Skin epidermis (tissue), 12 donors: ENCODE measurements at regions not wholly inside any gene's neighbourhood (a gene's known extent, or its start where the extent isn't known, plus 50 kb on each side); places are given as distances from the start of the nearest gene placed in this dataset.

Experiments
- H3K27ac ChIP-seq, 21 experiments: fragments of 200-600 bp; sonication (generic) in 11 of 21; one replicate each; pipeline ENCODE4 v1.5.0; 2020; ENCODE audit warnings: mild to moderate bottlenecking in 3 of 21, inconsistent platforms in 2 of 21, moderate library complexity in 2 of 21
- H3K4me3 ChIP-seq, 7 experiments: fragments of 200-600 bp; sonication (generic) in 2 of 7; one replicate each; pipeline ENCODE4 v1.5.0; 2020; ENCODE audit warnings: inconsistent platforms in 2 of 7, mild to moderate bottlenecking in 2 of 7, moderate library complexity in 1 of 7

GRCh38 chr2:16181741-16182090 is 241.4 kb downstream of the MYCN start:
- Histone ChIP-seq H3K27ac (no peak overlapping the region), H3K4me3 (no peak overlapping the region)

DNA sequence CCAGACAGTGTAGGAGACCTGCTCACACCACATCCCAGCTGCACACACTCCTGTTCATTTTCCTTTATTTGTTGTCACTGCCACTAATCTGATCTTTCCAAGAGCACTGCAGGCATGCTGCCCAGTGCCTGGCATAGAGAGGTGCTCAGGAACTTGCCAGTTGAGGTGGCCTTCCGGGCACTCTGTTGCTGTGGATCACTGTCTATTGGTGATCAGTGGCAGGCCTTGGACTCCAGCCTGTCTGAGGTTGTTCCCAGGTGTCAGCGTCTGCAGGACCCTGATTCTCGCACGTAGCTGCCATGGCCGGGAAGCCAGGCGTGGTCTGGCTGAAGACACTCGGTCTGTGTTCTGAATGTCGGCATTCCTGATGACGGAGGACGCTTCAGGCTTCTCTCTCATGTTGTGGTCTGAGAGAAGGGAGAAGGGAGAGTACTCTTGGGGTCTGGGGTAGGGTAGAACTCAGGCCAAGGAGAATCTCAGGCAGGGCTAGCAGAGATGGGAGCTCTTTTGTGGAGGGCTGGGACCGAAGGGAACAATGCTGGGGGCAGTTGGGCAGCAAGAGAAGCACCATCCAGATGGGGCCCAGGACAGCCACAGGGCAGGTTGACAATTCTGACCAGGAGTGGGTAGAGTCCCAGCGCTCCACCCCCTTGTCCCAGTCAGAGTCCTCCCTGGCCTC is 240.9 kb downstream of the MYCN start:
- Histone ChIP-seq H3K4me3 (no peak overlapping the region), H3K27ac (no peak overlapping the region)

DNA sequence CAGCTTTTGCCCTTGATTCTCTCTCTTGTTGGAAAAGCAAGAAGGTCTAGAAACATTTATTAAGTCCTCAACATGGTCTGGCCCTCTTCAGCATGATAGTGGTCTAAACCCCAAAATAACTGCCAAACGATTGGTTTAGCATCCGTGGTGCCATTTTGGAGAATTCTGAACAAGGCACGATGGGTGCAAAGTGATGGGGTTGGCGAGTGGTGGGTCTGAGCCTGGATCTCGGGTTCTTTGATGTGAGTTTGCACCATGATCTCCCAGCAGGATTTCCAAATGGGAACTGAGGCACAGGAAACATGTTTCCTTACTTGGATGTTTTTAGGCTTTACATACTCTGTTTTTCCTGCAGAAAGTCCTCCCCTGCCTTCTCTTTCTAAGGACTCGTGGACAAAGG is 240.3 kb downstream of the MYCN start:
- Histone ChIP-seq H3K27ac (no peak overlapping the region), H3K4me3 (no peak overlapping the region)

GRCh38 chr2:16179701-16180416 is 239.5 kb downstream of the MYCN start:
- Histone ChIP-seq H3K4me3 (no peak overlapping the region), H3K27ac (no peak overlapping the region)

DNA sequence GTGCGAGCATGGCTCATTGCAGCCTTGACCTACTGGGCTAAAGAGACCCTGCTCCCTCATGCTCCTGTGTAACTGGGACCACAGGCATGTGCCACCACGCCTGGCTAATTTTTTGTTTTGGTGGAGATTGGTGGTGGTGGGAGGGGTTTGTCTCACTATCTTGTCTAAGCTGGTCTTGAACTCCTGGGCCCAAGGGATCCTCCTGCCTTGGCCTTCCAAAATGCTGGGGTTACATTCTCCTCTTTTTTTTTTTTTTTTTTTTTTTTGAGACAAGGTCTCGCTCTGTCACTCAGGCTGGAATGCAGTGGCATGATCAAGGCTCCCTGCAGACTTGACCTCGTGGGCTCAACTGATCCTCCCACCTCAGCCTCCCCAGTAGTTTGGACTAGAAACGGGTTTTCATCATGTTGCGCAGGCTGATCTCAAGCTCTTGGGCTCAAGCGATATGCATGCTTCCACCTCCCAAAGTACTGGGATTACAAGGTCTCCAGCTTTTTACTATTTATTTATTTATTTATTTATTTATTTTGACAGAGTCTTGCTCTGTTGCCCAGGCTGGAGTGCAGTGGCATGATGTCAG is 238.3 kb downstream of the MYCN start:
- Histone ChIP-seq H3K27ac (no peak overlapping the region), H3K4me3 (no peak overlapping the region)

DNA sequence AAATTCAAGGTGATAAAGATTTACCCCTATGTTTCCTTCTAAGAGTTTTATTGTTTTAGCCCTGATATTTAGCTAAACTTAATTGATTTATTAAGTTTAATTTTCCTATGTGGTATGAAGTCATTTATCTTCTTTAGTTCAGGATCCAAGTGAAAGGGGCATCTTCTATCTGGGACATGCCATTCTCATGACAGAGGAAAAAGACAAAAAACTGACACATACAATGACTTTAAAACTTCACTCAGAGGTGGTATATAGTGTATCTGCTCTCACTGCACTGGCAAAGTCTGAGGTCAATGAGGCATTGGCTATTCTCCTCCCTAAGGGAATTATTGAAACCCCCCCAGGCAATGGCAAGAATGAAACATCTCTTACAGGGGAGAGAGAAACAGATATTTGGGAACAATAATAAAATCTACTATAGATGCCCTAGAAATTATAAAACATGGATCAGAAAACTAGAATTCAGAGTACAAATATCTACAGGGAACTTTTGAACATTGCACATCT is 237.4 kb downstream of the MYCN start:
- H3K27ac ChIP-seq, result no peak overlapping the region
- H3K4me3 ChIP-seq, result no peak overlapping the region

DNA sequence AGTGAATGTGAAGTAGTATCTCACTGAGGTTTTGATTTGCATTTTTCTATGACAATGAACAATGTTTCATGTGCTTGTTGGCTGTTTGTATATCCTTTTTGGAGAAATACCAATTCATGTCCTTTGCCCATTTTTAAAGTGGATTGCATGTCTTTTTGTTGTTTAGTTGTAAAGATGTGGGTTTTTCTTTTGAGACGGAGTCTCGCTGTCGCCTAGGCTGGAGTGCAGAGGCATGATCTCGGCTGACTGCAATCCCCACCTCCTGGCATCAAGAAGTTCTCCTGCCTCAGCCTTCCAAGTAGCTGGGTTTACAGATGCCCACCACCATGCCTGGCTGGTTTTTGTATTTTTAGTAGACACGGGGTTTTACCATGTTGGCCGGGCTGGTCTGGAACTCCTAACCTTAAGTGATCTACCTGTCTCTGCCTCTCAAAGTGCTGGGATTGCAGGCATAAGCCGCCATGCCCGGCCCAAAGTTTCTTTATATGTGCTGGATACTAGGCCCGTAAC is 236.7 kb downstream of the MYCN start:
- Histone ChIP-seq H3K4me3 (no peak overlapping the region), H3K27ac (no peak overlapping the region)

DNA sequence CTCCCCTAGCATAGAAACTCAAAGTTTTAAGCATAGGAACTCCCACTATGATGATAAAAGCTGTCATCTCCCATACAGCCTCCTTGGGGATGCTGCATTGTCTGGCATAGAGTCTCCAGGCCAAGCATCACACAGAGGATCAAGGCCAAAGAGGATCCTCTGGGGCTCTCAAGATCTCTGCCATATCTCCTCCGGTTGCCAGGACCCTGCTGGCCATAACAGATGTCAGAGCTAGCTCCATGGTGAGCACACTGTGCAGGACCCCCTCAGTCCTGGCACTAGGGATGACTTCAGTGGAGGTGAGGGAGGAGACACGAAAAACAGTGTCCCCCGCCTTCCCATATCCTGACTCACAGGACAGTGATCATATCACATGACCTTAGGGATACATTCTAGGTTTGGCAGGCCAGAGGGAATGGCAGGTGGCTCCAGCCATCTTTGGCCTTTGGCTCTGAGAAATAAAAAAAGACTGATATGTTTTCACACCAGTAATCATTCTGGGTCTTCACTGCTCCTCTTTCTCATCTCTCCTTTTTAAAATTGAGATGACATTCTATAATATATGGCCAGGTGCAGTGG is 235.0 kb downstream of the MYCN start:
- Histone ChIP-seq H3K4me3 (no peak overlapping the region), H3K27ac (no peak overlapping the region)

DNA sequence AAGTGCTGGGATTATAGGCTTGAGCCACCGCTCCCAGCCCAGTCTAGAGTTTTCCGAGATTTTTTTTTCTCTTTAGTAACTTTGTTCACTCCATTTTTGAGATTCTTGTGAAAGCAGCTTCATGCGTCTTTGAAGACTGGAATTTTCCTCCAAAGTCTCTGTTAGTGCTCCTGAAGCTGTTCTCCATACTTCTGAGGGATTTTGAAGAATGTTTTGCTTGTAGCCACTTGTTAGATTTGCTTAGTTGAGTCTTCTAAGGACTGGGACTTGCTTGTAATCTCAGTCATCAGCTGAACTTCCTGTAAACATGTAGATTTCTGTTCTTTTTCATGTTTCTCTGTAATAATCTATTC is 234.3 kb downstream of the MYCN start:
- no peak overlapping the region for H3K4me3 ChIP-seq
- H3K27ac ChIP-seq, result no peak overlapping the region

- no peak overlapping the region for H3K4me3 ChIP-seq
Observed at GRCh38 chr2:16173893-16174692, 233.7 kb downstream of the MYCN start.

GRCh38 chr2:16172324-16173175 is 232.2 kb downstream of the MYCN start:
- Histone ChIP-seq H3K27ac (no peak overlapping the region), H3K4me3 (no peak overlapping the region)

More at GRCh38 chr2:16173893-16174692, 233.7 kb downstream of the MYCN start:
- no peak overlapping the region for H3K27ac ChIP-seq

DNA sequence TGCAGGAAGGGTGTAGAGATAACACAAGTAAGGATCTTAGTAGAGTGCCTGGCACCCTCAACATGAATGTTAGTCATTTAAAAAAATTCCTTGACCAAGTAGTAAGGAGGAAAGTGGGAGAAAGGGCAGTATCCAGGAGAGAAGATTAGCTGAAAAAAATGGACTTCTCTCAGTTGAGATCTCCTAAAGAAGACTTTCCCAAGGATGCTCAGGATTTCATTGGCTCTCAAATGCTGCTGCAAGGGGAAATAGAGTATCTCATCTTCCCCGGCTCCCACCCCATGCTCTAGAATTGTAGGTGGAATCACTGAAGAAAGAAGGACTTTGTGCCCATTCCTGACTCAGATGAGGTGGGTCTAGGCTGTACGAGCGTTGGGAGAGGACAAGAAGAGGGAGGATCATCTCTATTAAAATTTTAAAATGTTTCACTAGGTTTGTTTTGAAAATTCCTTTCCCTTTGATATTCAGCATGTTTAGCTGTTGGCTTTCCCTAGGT is 231.1 kb downstream of the MYCN start:
- no peak overlapping the region for H3K27ac ChIP-seq
- H3K4me3 ChIP-seq, result no peak overlapping the region

DNA sequence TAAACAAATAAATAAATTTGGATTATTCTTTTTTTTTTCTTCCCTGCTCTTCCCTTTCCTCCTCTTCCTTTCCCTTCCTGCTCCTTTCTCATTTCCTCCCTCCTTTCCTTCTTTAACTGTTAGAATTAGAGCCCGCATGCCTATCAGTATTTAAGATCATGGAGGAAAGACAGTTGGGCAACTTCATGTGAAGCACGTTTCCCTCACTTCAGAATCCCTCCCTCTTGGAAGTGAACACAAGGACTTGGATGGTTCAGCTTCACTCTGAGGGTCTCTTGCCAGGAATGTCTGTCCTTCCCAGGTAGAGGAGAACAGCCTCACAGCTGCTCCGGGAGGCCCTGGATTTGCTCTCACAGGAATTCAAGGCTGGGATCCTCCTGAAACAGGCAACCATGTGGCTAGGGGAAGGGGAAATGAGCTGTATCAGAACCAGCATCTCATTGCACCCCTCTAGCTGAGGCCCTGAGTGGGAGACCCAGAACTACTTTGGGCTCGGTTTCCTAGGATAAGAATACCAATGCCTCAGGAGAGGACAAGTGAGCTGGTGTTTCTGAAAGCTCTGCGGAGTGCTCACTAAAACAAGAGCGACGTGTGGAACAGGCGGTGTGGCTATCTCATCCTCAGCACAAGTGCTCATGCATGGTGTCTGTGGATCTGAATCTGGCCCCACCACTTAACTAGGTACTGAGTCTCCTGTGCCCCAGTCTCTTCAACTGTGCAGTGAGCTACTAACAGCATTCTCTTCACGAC is 230.5 kb downstream of the MYCN start:
- Histone ChIP-seq H3K4me3 (no peak overlapping the region), H3K27ac (no peak overlapping the region)

DNA sequence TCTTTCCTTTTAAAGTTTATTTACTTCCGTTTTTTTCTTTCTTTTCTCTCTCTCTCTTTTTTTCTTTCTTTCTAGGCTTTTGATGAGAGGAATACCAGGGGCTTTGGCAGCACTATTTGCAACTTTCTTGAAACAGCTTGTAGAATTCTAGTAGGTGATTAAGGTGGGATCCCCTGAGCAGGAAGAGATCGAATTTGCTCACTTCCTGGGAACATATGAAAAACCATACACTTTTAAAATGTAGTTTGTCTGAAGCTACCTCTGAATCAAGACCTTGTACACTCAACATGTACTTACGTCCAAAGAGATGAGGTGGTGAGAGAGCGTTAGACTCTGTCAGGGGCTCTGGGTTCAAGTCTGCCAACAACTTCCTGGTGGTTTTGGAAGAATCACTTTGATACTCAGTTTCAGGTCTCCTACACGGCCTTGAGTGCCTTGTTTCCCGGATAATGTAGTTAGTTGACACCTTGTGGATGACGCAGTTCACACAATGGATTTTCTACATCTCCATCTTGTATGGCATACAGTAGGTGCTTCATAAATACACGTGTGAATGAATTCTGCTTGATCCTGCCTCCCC is 229.1 kb downstream of the MYCN start:
- no peak overlapping the region for H3K27ac ChIP-seq

GRCh38 chr2:16168506-16169264 is 228.3 kb downstream of the MYCN start:
- H3K27ac ChIP-seq, result no peak overlapping the region
- no peak overlapping the region for H3K4me3 ChIP-seq

More for the DNA sequence above, 229.1 kb downstream of the MYCN start:
- H3K4me3 ChIP-seq, result no peak overlapping the region

GRCh38 chr2:16167870-16168426 is 227.6 kb downstream of the MYCN start:
- no peak overlapping the region for H3K4me3 ChIP-seq
- no peak overlapping the region for H3K27ac ChIP-seq

DNA sequence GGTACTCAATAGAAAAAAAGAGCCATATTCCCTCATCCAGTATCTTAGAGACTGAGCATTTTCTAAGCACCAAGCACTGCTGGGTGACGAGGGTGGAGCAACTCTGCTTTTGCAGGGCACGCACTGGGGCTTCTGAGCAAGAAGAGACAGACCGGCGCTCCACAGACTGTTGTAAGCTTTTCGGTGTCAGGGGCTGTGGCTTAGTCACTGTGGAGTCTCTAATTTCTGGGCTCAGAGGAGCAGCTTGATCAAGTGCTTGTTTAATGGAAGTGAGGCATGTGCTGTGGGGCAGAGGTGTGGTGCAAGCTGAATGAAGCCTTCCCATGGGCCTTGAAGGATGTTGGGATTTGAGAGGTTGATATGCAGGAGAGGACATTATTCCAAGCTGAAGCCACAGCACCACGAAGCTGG is 227.1 kb downstream of the MYCN start:
- no peak overlapping the region for H3K27ac ChIP-seq
- no peak overlapping the region for H3K4me3 ChIP-seq
